B cell (primary cell): ENCODE measurements at regions not wholly inside any gene's neighbourhood (a gene's known extent, or its start where the extent isn't known, plus 50 kb on each side); places are given as distances from the start of the nearest gene placed in this dataset.

ENCODE experiments used
- ATAC-seq: fragments of 200-7000 bp; cut with Tn5 transposase; one replicate; pipeline ENCODE4 v1.10.0; 2021; ENCODE audit warnings: low read depth, mild to moderate bottlenecking, moderate number of reproducible peaks, moderate library complexity
- CTCF ChIA-PET: fragments of 350-600 bp; sonication (Branson Sonifier 250); formaldehyde crosslinking; loops from one replicate; lab custom pipeline; 2021; ENCODE audit warnings: antibody characterized with exemption, inconsistent platforms; lab: Charles Lee
- POLR2A ChIA-PET: fragments of 350-600 bp; sonication (Branson Sonifier 250); formaldehyde crosslinking; loops from one replicate; lab custom pipeline; 2021; ENCODE audit warnings: antibody characterized with exemption; lab: Charles Lee
- DNase-seq: peaks from one replicate; pipeline ENCODE4 v3.0.0; 2013
- H2AFZ ChIP-seq: 2 replicates; pipeline ENCODE4 v1.6.1; 2012; ENCODE audit warnings: mild to moderate bottlenecking, low read depth, low read length; ENCODE audit not compliant: insufficient read depth, poor library complexity, severe bottlenecking
- H3K27ac ChIP-seq, 2 donors: 1 replicate in 1 of 2; 2 replicates in 1 of 2; pipeline ENCODE4 v1.5.1; 2012 to 2013; ENCODE audit warnings: low read length in 2 of 2, mild to moderate bottlenecking in 2 of 2, moderate library complexity in 1 of 2
- H3K27me3 ChIP-seq, 4 experiments: fragments of 200-600 bp in 1 of 4; sonication (generic) in 1 of 4; replicated peaks in 1 of 4; 1 replicate in 2 of 4; 2 replicates in 2 of 4; pipeline versions ENCODE4 v1.6.1 to v1.7.0; 2013 to 2016; ENCODE audit warnings: low read length in 3 of 4, mild to moderate bottlenecking in 2 of 4, mixed read lengths in 1 of 4, moderate library complexity in 1 of 4; ENCODE audit not compliant: insufficient read depth in 4 of 4, control insufficient read depth in 3 of 4; ENCODE audit errors: control extremely low read depth in 1 of 4
- H3K36me3 ChIP-seq, 2 experiments: replicated peaks in 1 of 2; 1 replicate in 1 of 2; 2 replicates in 1 of 2; pipeline versions ENCODE4 v1.6.1 to v1.7.1; 2013; ENCODE audit warnings: low read length in 1 of 2; ENCODE audit not compliant: insufficient read depth in 2 of 2, control insufficient read depth in 1 of 2; ENCODE audit errors: control extremely low read depth in 1 of 2, extremely low read depth in 1 of 2
- H3K4me1 ChIP-seq, 2 donors: fragments of 200-600 bp in 1 of 2; sonication (generic) in 1 of 2; 1 replicate in 1 of 2; 2 replicates in 1 of 2; pipeline versions ENCODE4 v1.5.1 to v1.6.1; 2013 to 2017; ENCODE audit warnings: low read length in 2 of 2; ENCODE audit not compliant: control insufficient read depth in 2 of 2, insufficient read depth in 2 of 2
- H3K4me2 ChIP-seq: replicated peaks from 2 replicates; pipeline ENCODE3; 2012; ENCODE audit warnings: mild to moderate bottlenecking, low read depth, low read length; ENCODE audit not compliant: poor library complexity, severe bottlenecking
- H3K4me3 ChIP-seq, 5 experiments: fragments of 200-600 bp in 1 of 5; sonication (generic) in 1 of 5; 1 replicate in 3 of 5; 2 replicates in 2 of 5; pipeline versions ENCODE4 v1.5.1 to v1.7.0; 2011 to 2016; ENCODE audit warnings: low read length in 4 of 5, mild to moderate bottlenecking in 4 of 5, low read depth in 2 of 5, control low read depth in 1 of 5, moderate library complexity in 1 of 5; ENCODE audit not compliant: insufficient read depth in 1 of 5; ENCODE audit errors: control extremely low read depth in 1 of 5, extremely low read depth in 1 of 5
- H3K79me2 ChIP-seq: fragments of 200-600 bp; sonication (generic); one replicate; pipeline ENCODE4 v1.6.0; 2016; ENCODE audit warnings: low read length; ENCODE audit not compliant: control insufficient read depth, insufficient read depth
- H3K9ac ChIP-seq: fragments of 200-600 bp; sonication (generic); 2 replicates; pipeline ENCODE4 v1.6.1; 2017; ENCODE audit warnings: mild to moderate bottlenecking, low read length, moderate library complexity
- H3K9me3 ChIP-seq, 3 donors: one replicate each; pipeline versions ENCODE4 v1.6.1 to v1.7.1; 2013; ENCODE audit warnings: low read length in 2 of 3; ENCODE audit not compliant: control insufficient read depth in 2 of 3, insufficient read depth in 1 of 3; ENCODE audit errors: control extremely low read depth in 1 of 3
- H4K20me1 ChIP-seq: 2 replicates; pipeline ENCODE4 v1.6.0; 2012; ENCODE audit warnings: mild to moderate bottlenecking, low read length; ENCODE audit not compliant: insufficient read depth, control insufficient read depth, poor library complexity, severe bottlenecking
- H3K27ac Mint-ChIP-seq: one replicate; pipeline ENCODE4 v1.8.0; 2021; ENCODE audit warnings: mixed read lengths
- H3K27me3 Mint-ChIP-seq: one replicate; pipeline ENCODE4 v1.8.0; 2021; ENCODE audit warnings: mixed read lengths
- H3K4me1 Mint-ChIP-seq: one replicate; pipeline ENCODE4 v1.8.0; 2021; ENCODE audit warnings: mixed read lengths
- H3K4me3 Mint-ChIP-seq: one replicate; pipeline ENCODE4 v1.8.0; 2021; ENCODE audit warnings: mixed read lengths
- H3K9me3 Mint-ChIP-seq: one replicate; pipeline ENCODE4 v1.8.0; 2022; ENCODE audit warnings: mixed read lengths; ENCODE audit not compliant: insufficient read depth
- EZH2 ChIP-seq: IDR thresholded peaks from 2 replicates; pipeline ENCODE4 v1.6.1; 2012; ENCODE audit warnings: borderline replicate concordance, low read depth, mild to moderate bottlenecking, moderate library complexity, low read length; ENCODE audit not compliant: insufficient read depth, poor library complexity, severe bottlenecking
- WGBS: methylation state at CpG from one replicate; pipeline ENCODE4 v1.1.5; 2013; ENCODE audit warnings: missing lambda C conversion rate; ENCODE audit not compliant: insufficient coverage; 5-methylcytosine and 5-hydroxymethylcytosine counted together
- intact Hi-C: fragments of 100-400 bp; cut with micrococcal nuclease; formaldehyde crosslinking; loops from one replicate; pipeline ENCODE4 v1.10.0; 2022
- TF ChIP-seq, protein P1 (sequence below): fragments of 200-600 bp; IDR thresholded peaks from one replicate; pipeline ENCODE4 v1.8.0; 2022; ENCODE audit warnings: antibody characterized with exemption, mild to moderate bottlenecking

DNA sequence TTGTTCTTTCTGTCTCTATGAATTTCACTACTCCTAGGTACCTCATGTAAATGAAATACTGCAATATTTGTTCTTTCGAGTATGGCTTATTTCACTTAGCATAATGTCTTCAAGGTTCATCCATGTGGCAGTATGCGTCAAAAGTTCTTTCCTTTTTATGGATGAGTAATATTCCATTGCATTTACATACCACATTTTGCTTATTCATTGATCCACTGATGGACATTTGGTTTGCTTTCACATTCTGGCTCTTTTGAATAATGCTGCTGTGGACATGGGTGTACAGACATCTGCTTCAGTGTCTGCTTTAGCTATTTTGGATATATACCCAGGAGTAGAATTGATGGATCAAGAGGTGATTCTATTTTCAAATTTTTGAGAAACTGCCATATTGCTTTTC, 144.2 kb upstream of the PAPPA start:
- no peak for TF ChIP-seq EZH2
- TF ChIP-seq, protein P1, sequence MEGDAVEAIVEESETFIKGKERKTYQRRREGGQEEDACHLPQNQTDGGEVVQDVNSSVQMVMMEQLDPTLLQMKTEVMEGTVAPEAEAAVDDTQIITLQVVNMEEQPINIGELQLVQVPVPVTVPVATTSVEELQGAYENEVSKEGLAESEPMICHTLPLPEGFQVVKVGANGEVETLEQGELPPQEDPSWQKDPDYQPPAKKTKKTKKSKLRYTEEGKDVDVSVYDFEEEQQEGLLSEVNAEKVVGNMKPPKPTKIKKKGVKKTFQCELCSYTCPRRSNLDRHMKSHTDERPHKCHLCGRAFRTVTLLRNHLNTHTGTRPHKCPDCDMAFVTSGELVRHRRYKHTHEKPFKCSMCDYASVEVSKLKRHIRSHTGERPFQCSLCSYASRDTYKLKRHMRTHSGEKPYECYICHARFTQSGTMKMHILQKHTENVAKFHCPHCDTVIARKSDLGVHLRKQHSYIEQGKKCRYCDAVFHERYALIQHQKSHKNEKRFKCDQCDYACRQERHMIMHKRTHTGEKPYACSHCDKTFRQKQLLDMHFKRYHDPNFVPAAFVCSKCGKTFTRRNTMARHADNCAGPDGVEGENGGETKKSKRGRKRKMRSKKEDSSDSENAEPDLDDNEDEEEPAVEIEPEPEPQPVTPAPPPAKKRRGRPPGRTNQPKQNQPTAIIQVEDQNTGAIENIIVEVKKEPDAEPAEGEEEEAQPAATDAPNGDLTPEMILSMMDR: no peak
- H3K27me3 Mint-ChIP-seq: no peaks in the 10 kb centered on the region
- intact Hi-C loops: no loop called here
- Histone ChIP-seq H3K4me2 (no peak overlapping the region), H4K20me1 (no peaks in the 10 kb centered on the region), H3K27me3 (no peaks in the 10 kb centered on the region), H3K4me1 (no peaks in the 10 kb centered on the region), H3K9me3 (no peaks in the 10 kb centered on the region), H3K79me2 (no peaks in the 10 kb centered on the region), H3K36me3 (no peaks in the 10 kb centered on the region), H3K27ac (no peak overlapping the region), H2AFZ (no peak overlapping the region), H3K9ac (no peak overlapping the region), H3K4me3 (no peak overlapping the region)
- DNase-seq (no peak), ATAC-seq (no peak)
- H3K9me3 Mint-ChIP-seq: peaks cover 1% of the 10 kb centered on the region
- ChIA-PET CTCF (no interaction called here), POLR2A (no interaction called here)
- H3K4me3 Mint-ChIP-seq: no peak overlapping the region
- no peaks in the 10 kb centered on the region for H3K4me1 Mint-ChIP-seq
- WGBS: no CpG with 5 or more reads among the region's 2 CpGs
- no peak overlapping the region for H3K27ac Mint-ChIP-seq

DNA sequence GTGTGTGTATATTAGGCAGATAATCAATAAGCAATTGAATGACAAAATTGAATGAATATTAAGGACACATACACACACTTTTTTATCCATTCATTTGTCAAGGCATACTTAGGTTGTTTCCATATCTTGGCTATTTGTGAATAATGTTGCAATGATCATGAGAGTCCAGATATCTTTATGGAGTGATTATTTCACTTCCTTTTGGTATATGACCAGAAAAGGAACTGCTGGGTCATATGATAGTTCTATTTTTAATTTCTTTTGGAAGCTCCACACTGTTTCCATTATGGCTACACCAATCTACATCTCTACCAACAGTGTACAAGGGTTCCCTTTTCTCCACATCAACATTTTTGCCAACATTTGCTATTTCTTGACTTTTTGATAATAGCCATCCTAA, 137.7 kb upstream of the PAPPA start:
- no peaks in the 10 kb centered on the region for H3K27me3 Mint-ChIP-seq
- Histone ChIP-seq H3K4me3 (no peak overlapping the region), H3K4me2 (no peak overlapping the region), H3K4me1 (no peaks in the 10 kb centered on the region), H3K27me3 (no peaks in the 10 kb centered on the region), H2AFZ (no peak overlapping the region), H4K20me1 (no peaks in the 10 kb centered on the region), H3K9me3 (no peaks in the 10 kb centered on the region), H3K9ac (no peak overlapping the region), H3K36me3 (no peaks in the 10 kb centered on the region), H3K27ac (no peak overlapping the region), H3K79me2 (no peaks in the 10 kb centered on the region)
- POLR2A ChIA-PET: no interaction called here
- DNase-seq: no peak
- TF ChIP-seq EZH2: no peak
- TF ChIP-seq, protein P1: no peak
- no peak for ATAC-seq
- H3K4me3 Mint-ChIP-seq: no peak overlapping the region
- H3K9me3 Mint-ChIP-seq: no peaks in the 10 kb centered on the region
- intact Hi-C loops: no loop called here
- no peaks in the 10 kb centered on the region for H3K4me1 Mint-ChIP-seq
- H3K27ac Mint-ChIP-seq: no peak overlapping the region
- CTCF ChIA-PET: no interaction called here
